K562 (cell line): ENCODE measurements at regions not wholly inside any gene's neighbourhood (a gene's known extent, or its start where the extent isn't known, plus 50 kb on each side); places are given as distances from the start of the nearest gene placed in this dataset.

ENCODE experiments used
- ATAC-seq: fragments of 200-7000 bp; cut with Tn5 transposase; 3 replicates; pipeline ENCODE4 v1.9.1; 2020; ENCODE audit warnings: moderate library complexity
- BruUV-seq: library from RNA; stranded (reverse); fragments of 400-500 nt; replicated peaks from 2 replicates; lab custom pipeline; 2021; lab: Mats Ljungman, UMichigan
- CTCF ChIA-PET: fragments of 300-600 bp; formaldehyde crosslinking; extraction: SDS; loops from one replicate; lab custom pipeline; 2021; ENCODE audit warnings: low intra/inter-chr PET ratio; lab: Yijun Ruan, JAX
- POLR2A ChIA-PET: fragments of 300-600, 350-650 bp; sonication (Branson Sonifier 250); formaldehyde crosslinking; extraction: SDS; loops from one replicate; lab custom pipeline; 2021; ENCODE audit warnings: antibody characterized with exemption, inconsistent platforms; lab: Yijun Ruan, JAX
- DNase-seq, 4 experiments: peaks; one replicate each; pipeline versions ENCODE4 v3.0.0 to v3.0.0-alpha.2; 2011 to 2018; ENCODE audit warnings: low spot score in 3 of 4, mixed read lengths in 3 of 4; ENCODE audit errors: extremely low read depth in 1 of 4
- FAIRE-seq: peaks from 2 replicates; lab custom pipeline; 2011; peaks lifted over from hg19 to GRCh38; lab: Jason Lieb, UNC
- H2AFZ ChIP-seq: 2 replicates; pipeline ENCODE4 v1.6.0; 2011; ENCODE audit warnings: low read depth, low read length, control low read depth, inconsistent platforms
- H3K27ac ChIP-seq: fragments of 200-600 bp; 3 replicates; pipeline ENCODE4 v1.8.0; 2011; ENCODE audit warnings: low read depth, mild to moderate bottlenecking, control low read depth, inconsistent platforms, low read length, moderate library complexity, mixed read lengths; ENCODE audit errors: extremely low read depth
- H3K27me3 ChIP-seq, 2 experiments: fragments of 300-600 bp in 1 of 2; 2 replicates in 1 of 2; 3 replicates in 1 of 2; pipeline versions ENCODE4 v1.6.0 to v1.8.0; 2011; ENCODE audit warnings: inconsistent platforms in 2 of 2, low read length in 2 of 2, mild to moderate bottlenecking in 1 of 2, mixed read lengths in 1 of 2, moderate library complexity in 1 of 2; ENCODE audit not compliant: control insufficient read depth in 2 of 2, insufficient read depth in 2 of 2
- H3K36me3 ChIP-seq: fragments of 300-600 bp; 3 replicates; pipeline ENCODE4 v1.8.0; 2011; ENCODE audit warnings: mild to moderate bottlenecking, low read length, inconsistent platforms; ENCODE audit not compliant: control insufficient read depth, insufficient read depth
- H3K4me1 ChIP-seq, 2 experiments: fragments of 200-600 bp in 1 of 2; replicated peaks in 1 of 2; 2 replicates in 1 of 2; 3 replicates in 1 of 2; pipeline versions ENCODE4 v1.5.1 to v1.8.0; 2011; ENCODE audit warnings: inconsistent platforms in 2 of 2, low read length in 2 of 2, mild to moderate bottlenecking in 1 of 2, mixed read lengths in 1 of 2, moderate library complexity in 1 of 2; ENCODE audit not compliant: control insufficient read depth in 2 of 2, insufficient read depth in 2 of 2
- H3K4me2 ChIP-seq: 2 replicates; pipeline ENCODE4 v1.6.1; 2011; ENCODE audit warnings: low read length, control low read depth, inconsistent platforms, mixed read lengths; ENCODE audit not compliant: insufficient read depth
- H3K4me3 ChIP-seq: fragments of 200-600 bp; sonication (generic), shearing (Covaris generic); 2 replicates; pipeline ENCODE4 v1.5.1; 2016; ENCODE audit warnings: control low read depth, inconsistent platforms
- H3K79me2 ChIP-seq: fragments of 200-600 bp; 3 replicates; pipeline ENCODE4 v1.8.0; 2011; ENCODE audit warnings: low read length, inconsistent platforms; ENCODE audit not compliant: control insufficient read depth, insufficient read depth
- H3K9ac ChIP-seq, 2 experiments: 2 replicates each; pipeline versions ENCODE4 v1.6.0 to v1.6.1; 2011; ENCODE audit warnings: low read depth in 2 of 2, low read length in 2 of 2, control low read depth in 1 of 2, inconsistent platforms in 1 of 2, mild to moderate bottlenecking in 1 of 2, mixed read lengths in 1 of 2; ENCODE audit not compliant: insufficient read depth in 1 of 2
- H3K9me1 ChIP-seq: one replicate; pipeline ENCODE4 v1.6.0; 2011; ENCODE audit warnings: inconsistent platforms, mild to moderate bottlenecking, low read length, moderate library complexity; ENCODE audit not compliant: control insufficient read depth, insufficient read depth
- H3K9me3 ChIP-seq: replicated peaks from 2 replicates; pipeline ENCODE4 v1.5.1; 2011; ENCODE audit warnings: low read depth, low read length, inconsistent platforms; ENCODE audit not compliant: control insufficient read depth, insufficient read depth
- H4K20me1 ChIP-seq: replicated peaks from 2 replicates; pipeline ENCODE4 v1.6.1; 2011; ENCODE audit warnings: low read length, inconsistent platforms, mixed read lengths; ENCODE audit not compliant: control insufficient read depth, insufficient read depth
- BRD4 ChIP-seq: fragments of 200-600 bp; sonication (generic); IDR thresholded peaks from 2 replicates; pipeline ENCODE4 v1.6.1; 2017; ENCODE audit warnings: inconsistent platforms
- KAT2B ChIP-seq: IDR thresholded peaks from one replicate; pipeline ENCODE4 v1.6.1; 2012; ENCODE audit warnings: low read depth, mild to moderate bottlenecking, control low read depth, inconsistent platforms, low read length, moderate library complexity
- MCM3 ChIP-seq: fragments of 450-650 bp; IDR thresholded peaks from 2 replicates; pipeline ENCODE4 v1.6.1; 2016
- PRPF4 ChIP-seq: fragments of 200-400 bp; formaldehyde crosslinking; IDR thresholded peaks from one replicate; pipeline ENCODE4 v1.6.1; 2017; ENCODE audit warnings: low read length, low read depth, mild to moderate bottlenecking; ENCODE audit not compliant: insufficient read depth, poor library complexity, severe bottlenecking
- ZNF175 ChIP-seq: fragments of 200-800 bp; sonication (Bioruptor generic); IDR thresholded peaks from 2 replicates; pipeline ENCODE4 v1.6.1; 2016; ENCODE audit warnings: low read depth, mild to moderate bottlenecking, missing genetic modification characterization, missing compliant biosample characterization
- WGBS: fragments of 100-300 bp; shearing (Covaris generic); methylation state at CpG from one replicate; pipeline ENCODE4 v1.1.6; 2016; ENCODE audit warnings: low coverage, mixed read lengths; ENCODE audit not compliant: insufficient coverage; ENCODE audit errors: missing lambda C conversion rate; 5-methylcytosine and 5-hydroxymethylcytosine counted together
- in situ Hi-C: fragments of 300-500 bp; cut with MboI; formaldehyde crosslinking; loops from 4 replicates; pipeline ENCODE4 v1.15.0; 2018; ENCODE audit warnings: inconsistent platforms, mixed read lengths
- intact Hi-C: fragments of 100-400 bp; cut with micrococcal nuclease; formaldehyde crosslinking; loops from 2 replicates; pipeline ENCODE4 v1.14.2; 2022
- TF ChIP-seq, protein P1 (sequence below): fragments of 250-450 bp; sonication (Bioruptor Pico); IDR thresholded peaks from 2 replicates; pipeline ENCODE4 v1.8.0; 2022; ENCODE audit warnings: moderate library complexity, mild to moderate bottlenecking, inconsistent platforms
- TF ChIP-seq, protein P2 (sequence below): IDR thresholded peaks from 2 replicates; pipeline ENCODE4 v1.6.1; 2014; ENCODE audit warnings: antibody characterized with exemption

DNA sequence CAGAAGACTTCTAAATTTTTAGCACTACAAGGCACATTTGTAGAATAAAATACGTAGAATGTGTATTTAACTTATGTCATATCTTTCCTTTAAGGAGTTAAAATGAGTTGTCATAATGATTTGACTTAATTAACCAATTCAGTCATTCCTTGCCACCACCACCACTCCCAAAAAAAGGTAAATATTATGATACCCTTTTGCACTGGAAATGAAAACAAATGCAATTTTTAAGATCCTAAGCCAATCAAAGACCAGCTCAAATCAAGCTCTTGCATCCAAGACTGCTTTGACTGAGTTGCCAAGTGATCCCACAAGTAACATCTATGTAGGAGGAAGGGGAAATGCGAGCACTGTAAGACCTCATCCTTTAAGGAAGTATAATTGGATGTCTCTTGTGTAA lies 426.6 kb upstream of the ATP11B start:
- peaks cover 8 to 28% of the 10 kb centered on the region in 2 experiments; a peak in 4 of 5 replicates for H3K4me1 ChIP-seq
- H2AFZ ChIP-seq, result no peak overlapping the region
- FAIRE-seq, result no peak
- no peak overlapping the region for H3K4me3 ChIP-seq
- H3K9ac ChIP-seq, result no peak overlapping the region
- no peaks in the 10 kb centered on the region for H4K20me1 ChIP-seq
- H3K9me1 ChIP-seq, result no peaks in the 10 kb centered on the region
- no peak overlapping the region for H3K27ac ChIP-seq
- in situ Hi-C loops, result no loop called here
- no peaks in the 10 kb centered on the region for H3K9me3 ChIP-seq
- TF ChIP-seq KAT2B (no peak), BRD4 (no peak), PRPF4 (no peak), MCM3 (no peak), ZNF175 (CRISPR knock-in tag) (no peak)
- TF ChIP-seq, protein P1, sequence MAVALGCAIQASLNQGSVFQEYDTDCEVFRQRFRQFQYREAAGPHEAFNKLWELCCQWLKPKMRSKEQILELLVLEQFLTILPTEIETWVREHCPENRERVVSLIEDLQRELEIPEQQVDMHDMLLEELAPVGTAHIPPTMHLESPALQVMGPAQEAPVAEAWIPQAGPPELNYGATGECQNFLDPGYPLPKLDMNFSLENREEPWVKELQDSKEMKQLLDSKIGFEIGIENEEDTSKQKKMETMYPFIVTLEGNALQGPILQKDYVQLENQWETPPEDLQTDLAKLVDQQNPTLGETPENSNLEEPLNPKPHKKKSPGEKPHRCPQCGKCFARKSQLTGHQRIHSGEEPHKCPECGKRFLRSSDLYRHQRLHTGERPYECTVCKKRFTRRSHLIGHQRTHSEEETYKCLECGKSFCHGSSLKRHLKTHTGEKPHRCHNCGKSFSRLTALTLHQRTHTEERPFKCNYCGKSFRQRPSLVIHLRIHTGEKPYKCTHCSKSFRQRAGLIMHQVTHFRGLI (CRISPR knock-in tag), result no peak
- TF ChIP-seq, protein P2, sequence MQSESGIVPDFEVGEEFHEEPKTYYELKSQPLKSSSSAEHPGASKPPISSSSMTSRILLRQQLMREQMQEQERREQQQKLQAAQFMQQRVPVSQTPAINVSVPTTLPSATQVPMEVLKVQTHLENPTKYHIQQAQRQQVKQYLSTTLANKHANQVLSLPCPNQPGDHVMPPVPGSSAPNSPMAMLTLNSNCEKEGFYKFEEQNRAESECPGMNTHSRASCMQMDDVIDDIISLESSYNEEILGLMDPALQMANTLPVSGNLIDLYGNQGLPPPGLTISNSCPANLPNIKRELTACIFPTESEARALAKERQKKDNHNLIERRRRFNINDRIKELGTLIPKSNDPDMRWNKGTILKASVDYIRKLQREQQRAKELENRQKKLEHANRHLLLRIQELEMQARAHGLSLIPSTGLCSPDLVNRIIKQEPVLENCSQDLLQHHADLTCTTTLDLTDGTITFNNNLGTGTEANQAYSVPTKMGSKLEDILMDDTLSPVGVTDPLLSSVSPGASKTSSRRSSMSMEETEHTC, result no peak
- TF ChIP-seq, all 486 proteins: peak for 0
- ChIA-PET CTCF (no interaction called here), POLR2A (interaction anchor here (0.7 kb wide), 1 partner anchor 147 kb away, joined by 3 read pairs; no protein-coding TSS in a partner anchor)
- intact Hi-C loops, result loop anchor here (10.0 kb wide), 1 partner anchor 118 kb away; no protein-coding TSS in a partner anchor
- 71% methylated on average over 2 of the region's 2 CpGs for WGBS
- BruUV-seq, result no TSS peak
- H3K4me2 ChIP-seq, result no peak overlapping the region
- H3K79me2 ChIP-seq, result no peaks in the 10 kb centered on the region
- H3K27me3 ChIP-seq, result no peaks in the 10 kb centered on the region
- ATAC-seq, result no peak
- H3K36me3 ChIP-seq, result no peaks in the 10 kb centered on the region; the same call in 2 of the 3 replicates
- DNase-seq, result no peak
